ENCODE measurements at regions not wholly inside any gene's neighbourhood (a gene's known extent, or its start where the extent isn't known, plus 50 kb on each side); places are given as distances from the start of the nearest gene placed in this dataset.

DNA sequence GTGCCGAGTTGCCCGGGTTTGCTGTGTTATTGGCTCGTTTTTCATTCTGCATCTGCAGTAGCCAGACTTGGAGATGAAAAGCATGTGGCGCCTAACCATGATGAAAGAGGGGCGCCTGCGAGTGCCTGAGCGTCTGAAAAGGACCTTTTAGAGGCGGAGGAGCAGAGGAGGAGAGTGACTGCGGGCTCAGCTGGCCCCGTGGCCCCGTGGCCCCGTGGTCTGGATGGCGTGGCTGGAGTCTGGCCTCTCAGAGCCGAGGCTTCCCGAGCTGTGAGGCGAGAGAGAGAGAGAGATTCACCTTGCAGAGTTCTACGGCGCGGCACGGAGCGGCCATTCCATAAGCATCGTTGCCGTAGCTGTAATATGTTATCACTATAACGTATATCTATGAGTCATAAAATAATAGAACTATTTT, 55.3 kb upstream of the RNU6ATAC start:
- TF ChIP-seq, protein P1, sequence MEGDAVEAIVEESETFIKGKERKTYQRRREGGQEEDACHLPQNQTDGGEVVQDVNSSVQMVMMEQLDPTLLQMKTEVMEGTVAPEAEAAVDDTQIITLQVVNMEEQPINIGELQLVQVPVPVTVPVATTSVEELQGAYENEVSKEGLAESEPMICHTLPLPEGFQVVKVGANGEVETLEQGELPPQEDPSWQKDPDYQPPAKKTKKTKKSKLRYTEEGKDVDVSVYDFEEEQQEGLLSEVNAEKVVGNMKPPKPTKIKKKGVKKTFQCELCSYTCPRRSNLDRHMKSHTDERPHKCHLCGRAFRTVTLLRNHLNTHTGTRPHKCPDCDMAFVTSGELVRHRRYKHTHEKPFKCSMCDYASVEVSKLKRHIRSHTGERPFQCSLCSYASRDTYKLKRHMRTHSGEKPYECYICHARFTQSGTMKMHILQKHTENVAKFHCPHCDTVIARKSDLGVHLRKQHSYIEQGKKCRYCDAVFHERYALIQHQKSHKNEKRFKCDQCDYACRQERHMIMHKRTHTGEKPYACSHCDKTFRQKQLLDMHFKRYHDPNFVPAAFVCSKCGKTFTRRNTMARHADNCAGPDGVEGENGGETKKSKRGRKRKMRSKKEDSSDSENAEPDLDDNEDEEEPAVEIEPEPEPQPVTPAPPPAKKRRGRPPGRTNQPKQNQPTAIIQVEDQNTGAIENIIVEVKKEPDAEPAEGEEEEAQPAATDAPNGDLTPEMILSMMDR (IDR thresholded peaks at IDR 0.05; ENCODE audit: low read length) = no peak
- TF ChIP-seq EZH2 (IDR thresholded peaks at IDR 0.05; ENCODE audit: borderline replicate concordance, low read length) = no peak
